CD4-positive, alpha-beta T cell treated with Interleukin-12 subunit alpha and Interleukin-12 subunit beta, for 1 hour (primary cell): ENCODE measurements at regions not wholly inside any gene's neighbourhood (a gene's known extent, or its start where the extent isn't known, plus 50 kb on each side); places are given as distances from the start of the nearest gene placed in this dataset.
A peak's percentile ranks its signal among the peaks of the same experiment; 100 is the strongest.
"Not testable (repeated sequence)": the region's sequence is repeated elsewhere in the genome, so short reads cannot be mapped to it uniquely, and the experiment has no call there.

Experiments
- DNase-seq: peaks from one replicate; pipeline ENCODE4 v3.0.0-alpha.2; 2020

- DNase-seq, result no peak
Observed at GRCh38 chr5:50343715-50344114, 97.4 kb downstream of the EMB start.

GRCh38 chr5:50340757-50341156, 100.3 kb downstream of the EMB start:
- DNase-seq, result no peak

GRCh38 chr5:50330633-50331032, 110.5 kb downstream of the EMB start:
- not testable (repeated sequence) for DNase-seq

- peak; percentile 6 for DNase-seq
Observed at GRCh38 chr5:50328193-50328729, 112.8 kb downstream of the EMB start.

GRCh38 chr5:50325237-50325832, 115.8 kb downstream of the EMB start:
- DNase-seq, result peak; percentile 40

- no peak for DNase-seq
Observed at GRCh38 chr5:50320131-50320749, 120.8 kb downstream of the EMB start.

- no peak for DNase-seq
Observed at GRCh38 chr5:50318220-50318619, 122.9 kb downstream of the EMB start.

GRCh38 chr5:50306488-50306887, 134.6 kb downstream of the EMB start:
- DNase-seq, result not testable (repeated sequence)

GRCh38 chr5:50302815-50303490, 138.1 kb downstream of the EMB start:
- no peak for DNase-seq

GRCh38 chr5:50301756-50302155, 139.3 kb downstream of the EMB start:
- DNase-seq, result no peak

- DNase-seq, result no peak
Observed at GRCh38 chr5:50300878-50301277, 140.2 kb downstream of the EMB start.

GRCh38 chr5:50299896-50300295, 141.2 kb downstream of the EMB start:
- DNase-seq, result no peak

- no peak for DNase-seq
Observed at GRCh38 chr5:50292735-50293394, 148.2 kb downstream of the EMB start.

- not testable (repeated sequence) for DNase-seq
Observed at GRCh38 chr5:50280461-50280860, 160.6 kb downstream of the EMB start.
